ENCODE measurements at regions not wholly inside any gene's neighbourhood (a gene's known extent, or its start where the extent isn't known, plus 50 kb on each side); places are given as distances from the start of the nearest gene placed in this dataset.

DNA sequence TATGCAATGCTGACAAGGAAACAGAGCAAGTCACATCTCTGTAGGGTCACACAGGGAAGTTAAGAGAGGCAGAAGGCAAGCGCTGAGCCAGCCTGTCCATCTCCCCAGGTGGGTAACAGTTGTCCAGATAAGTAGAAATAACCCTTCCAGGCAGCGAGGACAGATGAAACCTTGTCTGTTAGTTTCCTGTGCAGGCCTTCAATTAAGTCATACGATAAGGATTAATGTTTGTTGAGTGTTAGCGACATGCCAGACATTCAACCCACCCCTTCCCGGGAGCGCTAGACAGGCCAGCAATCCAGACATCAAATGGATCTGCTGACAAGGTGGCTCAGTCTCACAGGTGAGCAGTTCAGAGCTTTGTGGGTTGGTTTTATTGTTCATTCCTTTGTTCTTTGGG lies 221.5 kb upstream of the FMN2 start:
- Histone ChIP-seq H3K36me3 (replicated peaks; ENCODE audit: insufficient read depth, low read depth) (no peaks in the 10 kb centered on the region), H3K4me1 (ENCODE audit: insufficient read depth) (no peaks in the 10 kb centered on the region), H3K79me2 (no peaks in the 10 kb centered on the region), H3K4me2 (no peak overlapping the region), H4K20me1 (ENCODE audit: insufficient read depth, poor library complexity, severe bottlenecking) (no peaks in the 10 kb centered on the region), H2AFZ (no peak overlapping the region), H3K9me2 (replicated peaks; ENCODE audit: insufficient read depth) (no peaks in the 10 kb centered on the region), H3K27ac (peak overlapping the region; percentile 25), H3K27me3 (no peaks in the 10 kb centered on the region), H3K9me3 (ENCODE audit: low read depth) (no peaks in the 10 kb centered on the region), H3K4me3 (no peak overlapping the region)
- no peak for DNase-seq (ENCODE audit: low spot score)
- 53% methylated on average over 6 of the region's 6 CpGs for WGBS (ENCODE audit: low lambda C conversion rate, missing lambda C conversion rate)
- TF ChIP-seq EZH2 (IDR thresholded peaks at IDR 0.05; ENCODE audit: borderline replicate concordance) = no peak
- TF ChIP-seq, protein P1, sequence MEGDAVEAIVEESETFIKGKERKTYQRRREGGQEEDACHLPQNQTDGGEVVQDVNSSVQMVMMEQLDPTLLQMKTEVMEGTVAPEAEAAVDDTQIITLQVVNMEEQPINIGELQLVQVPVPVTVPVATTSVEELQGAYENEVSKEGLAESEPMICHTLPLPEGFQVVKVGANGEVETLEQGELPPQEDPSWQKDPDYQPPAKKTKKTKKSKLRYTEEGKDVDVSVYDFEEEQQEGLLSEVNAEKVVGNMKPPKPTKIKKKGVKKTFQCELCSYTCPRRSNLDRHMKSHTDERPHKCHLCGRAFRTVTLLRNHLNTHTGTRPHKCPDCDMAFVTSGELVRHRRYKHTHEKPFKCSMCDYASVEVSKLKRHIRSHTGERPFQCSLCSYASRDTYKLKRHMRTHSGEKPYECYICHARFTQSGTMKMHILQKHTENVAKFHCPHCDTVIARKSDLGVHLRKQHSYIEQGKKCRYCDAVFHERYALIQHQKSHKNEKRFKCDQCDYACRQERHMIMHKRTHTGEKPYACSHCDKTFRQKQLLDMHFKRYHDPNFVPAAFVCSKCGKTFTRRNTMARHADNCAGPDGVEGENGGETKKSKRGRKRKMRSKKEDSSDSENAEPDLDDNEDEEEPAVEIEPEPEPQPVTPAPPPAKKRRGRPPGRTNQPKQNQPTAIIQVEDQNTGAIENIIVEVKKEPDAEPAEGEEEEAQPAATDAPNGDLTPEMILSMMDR (IDR thresholded peaks at IDR 0.05; ENCODE audit: poor library complexity) = no peak
- TF ChIP-seq EZH2phosphoT487 (IDR thresholded peaks at IDR 0.05; ENCODE audit: low read depth, severe bottlenecking, unreplicated experiment) = no peak

DNA sequence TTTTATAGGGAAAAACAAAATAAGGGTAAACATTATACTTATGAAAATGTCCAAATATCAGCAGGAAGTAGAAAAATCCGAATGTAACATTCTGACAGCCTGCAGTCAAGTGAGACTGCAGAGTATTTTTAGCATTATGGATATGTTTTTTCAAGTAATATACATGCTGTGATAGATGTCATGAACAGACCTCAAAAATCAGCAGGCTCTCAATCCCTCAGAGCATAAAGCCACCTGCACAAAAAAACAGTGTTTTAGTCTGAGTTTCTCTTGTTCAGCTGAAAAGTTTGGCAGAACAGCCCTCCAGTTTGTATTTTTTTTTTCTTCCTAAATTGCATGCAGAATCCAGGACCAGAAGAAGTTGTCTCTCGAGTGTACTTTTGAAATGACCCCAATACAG lies 219.1 kb upstream of the FMN2 start:
- no peak overlapping the region for H3K4me2 ChIP-seq
- TF ChIP-seq, protein P1 (IDR thresholded peaks at IDR 0.05; ENCODE audit: poor library complexity) = no peak
- TF ChIP-seq EZH2phosphoT487 (IDR thresholded peaks at IDR 0.05; ENCODE audit: low read depth, severe bottlenecking, unreplicated experiment) = no peak
- TF ChIP-seq EZH2 (IDR thresholded peaks at IDR 0.05; ENCODE audit: borderline replicate concordance) = no peak

DNA sequence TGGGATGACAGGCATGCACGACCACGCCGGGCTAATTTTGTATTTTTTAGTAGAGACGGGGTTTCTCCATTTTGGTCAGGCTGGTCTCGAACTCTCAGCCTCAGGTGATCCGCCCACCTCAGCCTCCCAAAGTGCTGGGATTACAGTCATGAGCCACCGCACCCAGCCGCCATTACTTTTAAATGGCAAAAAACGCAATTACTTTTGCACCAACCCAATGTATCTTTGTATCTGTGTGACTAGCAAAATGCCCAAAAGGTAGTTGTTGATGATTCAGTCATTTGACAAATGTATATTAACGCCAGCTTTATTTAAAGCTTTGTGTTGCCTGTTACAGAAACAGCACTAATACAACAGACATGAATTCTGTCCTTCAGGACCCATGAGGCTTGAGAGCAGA lies 216.9 kb upstream of the FMN2 start:
- no peaks in the 10 kb centered on the region for H3K79me2 ChIP-seq
- no peaks in the 10 kb centered on the region for H3K36me3 ChIP-seq (replicated peaks; ENCODE audit: insufficient read depth, low read depth)
- no peak for DNase-seq (ENCODE audit: low spot score)
- WGBS (ENCODE audit: low lambda C conversion rate, missing lambda C conversion rate) = 94% methylated on average over 10 of the region's 10 CpGs
- peaks cover 15% of the 10 kb centered on the region for H3K4me1 ChIP-seq (ENCODE audit: insufficient read depth)
- H3K27ac ChIP-seq = no peak overlapping the region
- H3K4me2 ChIP-seq = no peak overlapping the region
- TF ChIP-seq EZH2phosphoT487 (IDR thresholded peaks at IDR 0.05; ENCODE audit: low read depth, severe bottlenecking, unreplicated experiment) (no peak), EZH2 (IDR thresholded peaks at IDR 0.05; ENCODE audit: borderline replicate concordance) (no peak)
- TF ChIP-seq, protein P1 (IDR thresholded peaks at IDR 0.05; ENCODE audit: poor library complexity) = no peak
- H3K9me3 ChIP-seq (ENCODE audit: low read depth) = no peaks in the 10 kb centered on the region
- no peaks in the 10 kb centered on the region for H3K9me2 ChIP-seq (replicated peaks; ENCODE audit: insufficient read depth)
- no peaks in the 10 kb centered on the region for H4K20me1 ChIP-seq (ENCODE audit: insufficient read depth, poor library complexity, severe bottlenecking)
- no peaks in the 10 kb centered on the region for H3K27me3 ChIP-seq
- H2AFZ ChIP-seq = no peak overlapping the region
- no peak overlapping the region for H3K4me3 ChIP-seq

More for the DNA sequence above, 219.1 kb upstream of the FMN2 start:
- Histone ChIP-seq H2AFZ (no peak overlapping the region), H3K27ac (no peak overlapping the region), H3K27me3 (no peaks in the 10 kb centered on the region), H3K36me3 (replicated peaks; ENCODE audit: insufficient read depth, low read depth) (no peaks in the 10 kb centered on the region), H3K4me3 (no peak overlapping the region), H3K4me1 (ENCODE audit: insufficient read depth) (peaks cover 3% of the 10 kb centered on the region), H4K20me1 (ENCODE audit: insufficient read depth, poor library complexity, severe bottlenecking) (no peaks in the 10 kb centered on the region), H3K9me3 (ENCODE audit: low read depth) (no peaks in the 10 kb centered on the region), H3K9me2 (replicated peaks; ENCODE audit: insufficient read depth) (no peaks in the 10 kb centered on the region), H3K79me2 (no peaks in the 10 kb centered on the region)
- DNase-seq (ENCODE audit: low spot score) = no peak
- 63% methylated on average over 2 of the region's 2 CpGs for WGBS (ENCODE audit: low lambda C conversion rate, missing lambda C conversion rate)

All from hepatocyte (in vitro differentiated cells).